Memory B cell (primary cell): ENCODE measurements at regions not wholly inside any gene's neighbourhood (a gene's known extent, or its start where the extent isn't known, plus 50 kb on each side); places are given as distances from the start of the nearest gene placed in this dataset.

Experiments used
- ATAC-seq: fragments of 150-1000 bp; cut with Tn5 transposase; 2 replicates; pipeline ENCODE4 v1.10.0; 2021; ENCODE audit warnings: low read depth, mild to moderate bottlenecking, moderate library complexity
- DNase-seq, 2 donors: peaks; one replicate each; pipeline ENCODE4 v3.0.0; 2022; ENCODE audit warnings: low spot score in 2 of 2
- H3K27ac Mint-ChIP-seq: one replicate; pipeline ENCODE4 v1.8.0; 2022; ENCODE audit warnings: mild to moderate bottlenecking, moderate library complexity, mixed read lengths
- H3K27me3 Mint-ChIP-seq: one replicate; pipeline ENCODE4 v1.8.0; 2022; ENCODE audit warnings: mixed read lengths
- H3K36me3 Mint-ChIP-seq: one replicate; pipeline ENCODE4 v1.8.0; 2022; ENCODE audit warnings: mild to moderate bottlenecking, mixed read lengths
- H3K4me1 Mint-ChIP-seq: one replicate; pipeline ENCODE4 v1.8.0; 2022; ENCODE audit warnings: mixed read lengths
- H3K4me3 Mint-ChIP-seq: one replicate; pipeline ENCODE4 v1.8.0; 2022; ENCODE audit warnings: mild to moderate bottlenecking, moderate library complexity, mixed read lengths
- H3K9me3 Mint-ChIP-seq: one replicate; pipeline ENCODE4 v1.8.0; 2022; ENCODE audit warnings: mixed read lengths

DNA sequence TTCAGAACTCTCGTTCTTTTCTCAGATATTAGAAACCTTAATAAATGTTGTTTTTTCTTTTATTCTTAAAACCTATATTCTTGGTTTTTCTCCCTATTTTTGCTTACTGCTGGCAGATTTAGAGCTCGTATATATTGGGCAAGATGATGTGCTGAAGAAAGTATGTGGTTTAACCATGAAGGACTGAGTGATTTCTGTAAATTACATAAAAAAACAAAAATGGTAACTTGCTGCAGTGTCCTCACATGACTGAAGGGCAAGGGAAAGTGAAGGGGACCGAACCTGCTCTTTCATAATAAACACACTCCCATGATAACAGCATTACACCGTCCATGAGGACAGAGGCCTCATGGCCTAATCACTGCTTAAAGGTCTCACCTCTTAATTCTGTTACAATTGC, 393.8 kb upstream of the ZNF608 start:
- H3K4me3 Mint-ChIP-seq = no peak overlapping the region
- peaks cover 2% of the 10 kb centered on the region for H3K9me3 Mint-ChIP-seq
- H3K27me3 Mint-ChIP-seq = no peaks in the 10 kb centered on the region
- ATAC-seq (no peak), DNase-seq (no peak)
- H3K4me1 Mint-ChIP-seq = peaks cover 10% of the 10 kb centered on the region
- no peak overlapping the region for H3K27ac Mint-ChIP-seq
- no peaks in the 10 kb centered on the region for H3K36me3 Mint-ChIP-seq

DNA sequence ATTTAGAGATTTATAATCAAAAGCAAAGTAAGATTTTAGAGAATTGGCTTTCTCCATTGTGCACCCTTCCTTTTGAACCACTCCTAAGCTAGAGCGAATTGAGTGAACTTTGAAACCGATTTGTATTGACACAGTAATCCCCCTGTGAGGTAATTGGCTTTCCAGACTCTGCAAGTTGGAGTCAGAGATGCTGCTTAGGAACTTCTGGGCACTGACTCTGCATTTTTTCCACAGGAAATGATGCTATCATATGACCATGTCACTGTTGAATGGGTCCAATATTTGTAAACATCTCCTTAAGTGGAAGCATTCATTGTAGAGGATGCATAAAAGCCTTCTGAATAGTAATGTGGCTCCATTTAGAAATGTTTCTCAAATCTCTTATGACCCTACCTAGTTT, 394.4 kb upstream of the ZNF608 start:
- no peaks in the 10 kb centered on the region for H3K27me3 Mint-ChIP-seq
- H3K9me3 Mint-ChIP-seq = peaks cover 2% of the 10 kb centered on the region
- H3K4me3 Mint-ChIP-seq = no peak overlapping the region
- ATAC-seq = no peak
- no peak overlapping the region for H3K27ac Mint-ChIP-seq
- no peaks in the 10 kb centered on the region for H3K36me3 Mint-ChIP-seq
- peaks cover 10% of the 10 kb centered on the region for H3K4me1 Mint-ChIP-seq
- DNase-seq = no peak

DNA sequence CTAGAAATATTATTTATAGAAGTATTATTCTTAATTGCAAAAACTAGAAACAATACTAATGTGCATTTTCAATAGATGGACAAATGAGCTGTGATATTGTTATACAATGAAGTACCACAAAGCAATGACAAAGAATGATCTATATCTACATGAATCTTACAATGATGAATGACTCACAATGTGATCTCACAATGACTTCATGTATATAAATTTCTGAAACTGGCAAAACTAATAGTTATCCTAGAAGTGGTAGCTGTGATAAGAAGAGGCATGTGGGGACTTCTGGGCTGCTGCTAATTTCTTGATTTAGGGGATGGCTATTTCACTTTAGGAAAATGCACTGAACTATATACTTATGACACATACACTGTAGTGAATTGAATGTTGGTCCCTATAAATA, 396.0 kb upstream of the ZNF608 start:
- ATAC-seq (no peak), DNase-seq (no peak)
- H3K36me3 Mint-ChIP-seq = no peaks in the 10 kb centered on the region
- peaks cover 2% of the 10 kb centered on the region for H3K9me3 Mint-ChIP-seq
- H3K4me1 Mint-ChIP-seq = peaks cover 10% of the 10 kb centered on the region
- no peak overlapping the region for H3K4me3 Mint-ChIP-seq
- no peak overlapping the region for H3K27ac Mint-ChIP-seq
- H3K27me3 Mint-ChIP-seq = no peaks in the 10 kb centered on the region

DNA sequence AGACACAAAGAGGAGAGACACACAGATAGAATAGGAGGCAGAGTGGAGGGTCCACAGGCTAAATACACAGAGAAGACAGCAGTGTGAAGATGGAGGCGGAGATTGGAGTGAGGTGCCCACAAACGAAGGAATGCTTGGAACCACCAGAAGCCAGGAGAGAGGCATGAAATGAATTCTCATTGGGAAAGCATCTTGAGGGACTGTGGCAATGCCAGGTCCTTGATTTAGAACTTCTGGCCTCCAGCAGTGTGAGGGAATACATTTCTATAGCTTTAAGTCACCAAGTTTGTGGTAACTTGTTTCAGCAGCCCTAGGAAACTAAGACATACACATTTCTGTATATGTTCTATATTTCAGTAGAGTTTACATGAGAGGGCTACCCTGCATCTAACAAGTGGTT, 396.6 kb upstream of the ZNF608 start:
- no peak for ATAC-seq
- no peak for DNase-seq
- Mint-ChIP-seq H3K27ac (no peak overlapping the region), H3K9me3 (peaks cover 2% of the 10 kb centered on the region), H3K27me3 (no peaks in the 10 kb centered on the region), H3K36me3 (no peaks in the 10 kb centered on the region), H3K4me3 (no peak overlapping the region), H3K4me1 (peaks cover 10% of the 10 kb centered on the region)

DNA sequence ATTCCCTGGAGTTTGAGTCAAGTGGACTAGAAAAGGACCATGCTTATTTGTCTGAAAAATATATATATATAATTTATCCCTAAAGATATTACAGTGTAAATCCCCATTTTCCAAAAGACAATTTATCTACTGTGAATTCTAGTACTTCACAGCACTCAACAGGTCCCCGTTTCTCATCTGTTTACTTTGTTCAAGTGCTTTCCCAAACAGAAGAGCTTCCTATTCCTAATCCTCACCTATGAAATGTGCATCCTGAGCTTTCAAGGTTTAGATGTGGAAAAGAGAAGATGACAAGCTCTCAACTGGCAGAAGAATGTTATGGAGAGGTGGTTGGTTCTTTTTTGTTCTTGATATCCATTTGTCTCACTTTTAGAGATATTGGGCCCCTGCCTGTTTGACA, 401.6 kb upstream of the ZNF608 start:
- DNase-seq = no peak
- Mint-ChIP-seq H3K4me3 (no peak overlapping the region), H3K27me3 (no peaks in the 10 kb centered on the region), H3K4me1 (peaks cover 6% of the 10 kb centered on the region), H3K27ac (no peak overlapping the region), H3K9me3 (no peaks in the 10 kb centered on the region), H3K36me3 (no peaks in the 10 kb centered on the region)
- ATAC-seq = no peak

DNA sequence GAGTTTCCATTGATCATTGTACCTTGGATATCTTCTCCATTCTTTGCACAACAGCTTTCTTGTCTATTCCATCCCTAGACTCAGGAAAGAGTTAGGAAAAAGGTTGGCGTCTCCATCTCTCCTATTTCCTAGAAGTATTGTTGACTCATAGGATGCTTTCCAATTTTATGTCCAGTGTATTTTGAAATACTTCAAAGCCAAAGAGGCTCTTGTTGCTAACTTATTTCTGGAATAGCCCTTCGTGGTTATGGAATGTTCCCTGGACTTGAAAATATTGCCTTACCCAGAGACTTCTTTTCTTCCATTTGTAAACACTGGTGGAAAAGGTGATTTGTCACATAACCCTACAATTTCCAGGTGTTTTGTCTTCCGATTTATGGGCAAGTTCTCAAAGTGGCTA, 402.3 kb upstream of the ZNF608 start:
- Mint-ChIP-seq H3K36me3 (no peaks in the 10 kb centered on the region), H3K27ac (no peak overlapping the region), H3K4me1 (peaks cover 8% of the 10 kb centered on the region), H3K9me3 (no peaks in the 10 kb centered on the region), H3K4me3 (no peak overlapping the region), H3K27me3 (no peaks in the 10 kb centered on the region)
- no peak for DNase-seq
- no peak for ATAC-seq

DNA sequence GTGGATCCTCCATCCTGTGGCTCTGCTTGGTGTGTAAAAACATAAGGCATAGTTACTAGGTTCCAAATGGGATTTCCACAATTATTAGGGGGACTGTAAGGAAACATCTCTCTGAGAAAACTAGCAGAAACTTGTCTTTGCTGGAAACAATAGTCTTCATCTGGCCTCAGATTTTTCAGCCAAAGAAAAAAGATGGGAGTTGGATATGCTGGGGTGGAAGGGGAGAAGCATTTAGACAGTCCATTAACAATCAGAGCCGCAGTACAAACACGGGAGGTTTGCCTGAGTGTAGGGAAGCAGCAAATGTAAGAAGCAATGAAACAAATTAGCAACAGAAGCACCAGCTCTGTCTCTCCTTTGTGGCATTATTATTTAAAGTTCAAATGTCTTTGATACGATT, 402.7 kb upstream of the ZNF608 start:
- DNase-seq = no peak
- H3K27me3 Mint-ChIP-seq = no peaks in the 10 kb centered on the region
- ATAC-seq = no peak
- peaks cover 4% of the 10 kb centered on the region for H3K4me1 Mint-ChIP-seq
- no peak overlapping the region for H3K27ac Mint-ChIP-seq
- H3K36me3 Mint-ChIP-seq = no peaks in the 10 kb centered on the region
- no peaks in the 10 kb centered on the region for H3K9me3 Mint-ChIP-seq
- H3K4me3 Mint-ChIP-seq = no peak overlapping the region

DNA sequence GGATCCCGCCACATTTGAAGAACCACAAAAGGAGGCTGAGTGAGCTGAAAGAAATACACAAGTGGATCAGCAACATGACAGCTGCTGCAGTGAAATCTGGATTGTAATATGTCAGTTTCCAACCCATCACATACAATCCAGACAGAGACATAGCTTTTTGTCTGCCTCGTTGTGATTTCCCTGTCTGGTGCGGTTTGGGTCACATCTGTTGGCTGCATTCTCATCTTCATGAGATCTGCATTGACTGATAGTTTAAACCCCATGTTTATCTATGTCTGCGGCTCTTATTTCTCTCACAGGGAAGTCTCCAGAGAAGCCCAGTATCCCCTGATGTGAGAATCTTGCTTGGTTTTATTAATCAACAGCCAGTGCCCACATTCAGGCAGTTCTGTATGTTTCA, 403.1 kb upstream of the ZNF608 start:
- no peaks in the 10 kb centered on the region for H3K27me3 Mint-ChIP-seq
- peaks cover 4% of the 10 kb centered on the region for H3K4me1 Mint-ChIP-seq
- H3K4me3 Mint-ChIP-seq = no peak overlapping the region
- H3K9me3 Mint-ChIP-seq = no peaks in the 10 kb centered on the region
- H3K36me3 Mint-ChIP-seq = no peaks in the 10 kb centered on the region
- no peak overlapping the region for H3K27ac Mint-ChIP-seq
- ATAC-seq = no peak
- DNase-seq = no peak

DNA sequence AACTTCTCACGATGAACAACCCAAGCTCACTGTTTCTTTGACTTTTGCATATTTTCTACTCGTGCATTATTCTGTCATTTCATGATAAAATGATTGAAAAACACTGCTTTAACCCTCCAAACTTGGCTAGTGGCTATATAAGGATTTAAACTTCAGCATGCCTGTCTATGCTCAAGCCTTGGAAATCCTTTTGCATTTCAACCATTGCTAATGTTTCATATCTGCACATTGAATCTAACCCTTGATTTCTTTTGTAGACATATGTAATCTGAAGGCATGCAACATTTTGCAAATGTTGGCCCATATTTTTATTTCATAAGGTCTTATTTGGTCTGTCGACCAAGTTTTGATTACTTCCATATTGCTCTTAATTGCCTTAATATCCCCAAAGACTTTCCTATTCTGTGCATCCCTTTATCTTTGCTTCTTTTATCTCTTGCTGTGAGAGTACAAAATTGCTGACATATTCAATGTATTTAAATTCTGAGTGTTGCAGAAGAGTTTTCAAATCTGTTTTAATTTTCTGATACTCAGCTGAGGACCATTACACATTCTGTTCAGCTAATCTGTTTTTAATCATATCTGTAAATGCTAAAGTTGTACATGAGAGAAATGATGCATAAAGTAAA, 403.7 kb upstream of the ZNF608 start:
- no peak for ATAC-seq
- Mint-ChIP-seq H3K27ac (no peak overlapping the region), H3K4me3 (no peak overlapping the region), H3K36me3 (no peaks in the 10 kb centered on the region), H3K9me3 (no peaks in the 10 kb centered on the region), H3K4me1 (peaks cover 4% of the 10 kb centered on the region), H3K27me3 (no peaks in the 10 kb centered on the region)
- no peak for DNase-seq

DNA sequence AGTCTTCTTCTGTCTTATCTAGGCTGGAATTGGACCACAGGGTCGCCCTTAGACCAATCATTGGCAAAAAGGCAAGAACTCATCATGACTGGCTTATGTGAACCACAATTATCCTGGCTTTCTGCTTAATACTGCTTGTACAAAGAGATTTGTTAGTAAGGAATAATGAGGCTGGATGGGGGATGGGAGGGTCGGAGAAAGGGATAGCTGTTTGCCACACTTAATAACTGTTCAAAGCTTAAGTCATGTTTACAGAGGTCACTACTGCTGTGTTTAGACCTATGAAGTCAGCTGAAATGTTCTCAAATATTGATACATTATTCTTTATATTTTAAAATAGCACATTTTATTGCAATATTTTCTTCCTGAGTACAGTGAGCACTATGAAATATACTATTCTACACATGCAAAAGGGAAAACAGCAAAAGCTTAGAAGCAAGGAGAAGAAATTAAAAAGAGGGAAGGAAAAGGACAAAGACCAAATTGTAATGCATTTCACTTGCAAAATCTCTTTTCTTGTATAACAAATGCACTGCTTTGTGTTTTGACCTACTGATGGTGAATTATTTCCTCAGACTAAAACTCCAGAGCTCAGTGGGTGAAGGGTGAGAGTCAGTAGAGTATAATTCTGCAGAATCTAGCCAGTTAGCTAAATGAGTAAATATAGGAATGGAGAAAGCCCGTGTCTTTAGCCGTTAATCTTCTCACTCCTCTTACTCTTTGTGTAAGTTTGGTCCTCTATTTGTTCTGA, 404.9 kb upstream of the ZNF608 start:
- ATAC-seq = no peak
- Mint-ChIP-seq H3K9me3 (no peaks in the 10 kb centered on the region), H3K27ac (no peak overlapping the region)

DNA sequence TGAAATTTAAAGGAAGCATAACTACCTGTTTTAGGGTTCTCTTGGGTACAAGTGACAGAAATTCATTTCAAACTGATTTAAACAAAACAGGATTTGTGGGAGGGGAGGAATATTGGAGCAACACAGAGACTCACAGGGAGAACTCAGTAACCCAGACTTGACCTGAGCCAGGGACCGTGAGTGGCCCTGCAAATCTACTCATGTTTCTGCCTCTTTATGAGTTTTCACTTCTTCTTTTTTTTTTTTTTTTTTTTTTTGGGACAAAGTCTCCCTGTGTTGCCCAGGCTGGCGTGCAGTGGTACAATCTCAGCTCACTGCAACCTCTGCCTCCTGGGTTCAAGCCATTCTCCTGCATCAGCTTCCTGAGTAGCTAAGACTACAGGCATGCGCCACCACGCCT, 405.6 kb upstream of the ZNF608 start:
- H3K36me3 Mint-ChIP-seq = no peaks in the 10 kb centered on the region
- H3K27ac Mint-ChIP-seq = no peak overlapping the region
- no peaks in the 10 kb centered on the region for H3K9me3 Mint-ChIP-seq
- H3K4me1 Mint-ChIP-seq = peaks cover 4% of the 10 kb centered on the region
- no peaks in the 10 kb centered on the region for H3K27me3 Mint-ChIP-seq
- DNase-seq = no peak
- ATAC-seq = no peak
- no peak overlapping the region for H3K4me3 Mint-ChIP-seq

More for the DNA sequence above, 404.9 kb upstream of the ZNF608 start:
- Mint-ChIP-seq H3K4me3 (no peak overlapping the region), H3K4me1 (peaks cover 4% of the 10 kb centered on the region), H3K27me3 (no peaks in the 10 kb centered on the region), H3K36me3 (no peaks in the 10 kb centered on the region)
- DNase-seq = no peak

DNA sequence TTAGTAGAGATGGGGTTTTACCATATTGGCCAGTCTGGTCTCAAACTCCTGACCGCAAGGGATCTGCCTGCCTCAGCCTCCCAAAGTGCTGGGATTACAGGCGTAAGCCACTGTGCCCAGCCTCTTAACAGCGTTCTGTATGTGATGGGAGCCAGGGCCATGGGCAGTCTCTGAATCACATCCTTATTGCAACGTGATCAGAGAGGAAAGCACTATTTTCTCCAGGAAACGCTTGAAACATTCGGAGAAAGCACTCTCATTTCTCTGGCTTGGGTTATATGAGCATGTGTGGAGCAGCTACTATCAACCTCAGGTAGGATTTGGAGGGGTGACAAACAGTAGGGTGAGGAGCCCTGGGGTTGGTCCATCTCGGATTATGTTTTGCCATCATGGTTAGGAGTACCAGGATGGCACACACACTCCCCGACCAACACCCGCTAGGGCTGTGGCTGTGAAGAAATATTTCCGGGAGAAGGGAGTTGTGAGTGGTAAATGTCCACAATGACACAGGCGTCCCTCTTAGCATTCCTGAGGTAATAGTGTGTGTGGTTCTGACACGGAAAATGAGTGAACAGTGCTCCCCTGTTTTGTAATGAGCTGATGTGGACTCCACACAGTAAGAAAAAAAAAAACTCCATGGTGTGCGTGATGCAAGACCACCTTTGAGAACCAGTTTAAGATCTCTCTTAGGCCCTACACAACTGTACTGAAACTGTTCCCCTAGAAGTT, 406.2 kb upstream of the ZNF608 start:
- Mint-ChIP-seq H3K9me3 (no peaks in the 10 kb centered on the region), H3K4me1 (peaks cover 4% of the 10 kb centered on the region), H3K27me3 (no peaks in the 10 kb centered on the region), H3K36me3 (no peaks in the 10 kb centered on the region), H3K4me3 (no peak overlapping the region), H3K27ac (no peak overlapping the region)
- ATAC-seq (no peak), DNase-seq (no peak)

DNA sequence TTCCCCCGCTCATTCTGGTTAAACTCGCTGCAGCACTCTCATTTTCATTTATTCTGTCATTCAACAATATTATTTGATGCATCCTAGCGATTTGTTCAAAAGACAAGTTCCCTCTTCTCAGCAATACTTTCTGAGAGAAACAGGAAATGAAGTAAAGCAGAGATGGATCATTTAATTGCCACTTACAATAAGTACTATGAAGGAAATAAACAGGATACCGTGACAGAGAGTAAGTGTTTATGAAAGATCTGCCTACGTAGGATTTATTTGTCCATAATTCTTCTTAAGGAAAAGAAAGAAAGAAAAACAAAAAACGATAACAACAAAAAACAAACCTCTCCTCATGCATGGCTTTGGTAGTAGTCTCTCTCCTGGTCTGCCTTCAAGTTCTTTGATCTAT, 406.8 kb upstream of the ZNF608 start:
- H3K27me3 Mint-ChIP-seq = no peaks in the 10 kb centered on the region
- no peak overlapping the region for H3K27ac Mint-ChIP-seq
- H3K4me1 Mint-ChIP-seq = peaks cover 4% of the 10 kb centered on the region
- no peak overlapping the region for H3K4me3 Mint-ChIP-seq
- no peaks in the 10 kb centered on the region for H3K9me3 Mint-ChIP-seq
- DNase-seq (no peak), ATAC-seq (no peak)
- H3K36me3 Mint-ChIP-seq = no peaks in the 10 kb centered on the region

DNA sequence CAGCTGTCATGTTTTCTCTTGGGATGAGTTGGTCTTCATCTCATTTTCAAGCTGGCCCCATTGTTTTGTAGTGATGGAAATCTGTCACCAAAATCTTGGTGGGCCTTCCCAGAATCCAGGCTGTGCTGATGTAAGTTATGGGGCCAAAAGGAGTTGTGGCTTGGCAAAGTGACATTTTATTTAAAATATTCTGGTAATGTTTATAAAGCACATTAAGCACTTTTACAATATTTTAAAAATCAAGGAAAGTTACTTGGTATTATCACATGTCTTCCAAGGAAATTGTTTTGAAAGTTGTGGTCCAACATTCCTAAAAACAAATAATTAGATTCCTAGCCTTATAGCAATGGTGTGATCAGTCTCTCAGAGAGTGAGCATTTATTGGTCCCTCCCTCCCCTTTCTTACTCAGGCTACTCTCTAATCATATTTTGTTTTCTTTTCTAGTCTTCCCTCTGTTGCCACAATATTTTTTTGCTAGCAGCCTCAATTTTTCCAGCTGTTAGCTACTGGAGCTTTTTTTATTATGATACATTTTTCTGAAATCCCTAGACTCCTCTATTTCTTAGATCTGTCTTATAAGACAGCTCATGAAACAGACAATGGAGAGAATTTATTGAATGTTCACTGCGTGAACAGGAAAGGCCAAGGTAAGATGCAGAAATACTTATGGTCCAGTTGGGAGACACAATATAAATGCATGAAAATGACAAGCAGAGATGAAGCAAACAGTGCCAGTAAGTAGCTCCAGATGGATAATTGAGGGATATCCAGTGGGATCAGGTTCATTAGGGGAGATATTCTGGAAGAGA, 408.1 kb upstream of the ZNF608 start:
- Mint-ChIP-seq H3K27me3 (peaks cover 2% of the 10 kb centered on the region), H3K4me3 (no peak overlapping the region), H3K27ac (no peak overlapping the region), H3K4me1 (peaks cover 4% of the 10 kb centered on the region), H3K9me3 (peaks cover 3% of the 10 kb centered on the region), H3K36me3 (no peaks in the 10 kb centered on the region)
- DNase-seq = no peak
- ATAC-seq = no peak
